Astrocyte of the hippocampus (primary cell): ENCODE measurements at regions not wholly inside any gene's neighbourhood (a gene's known extent, or its start where the extent isn't known, plus 50 kb on each side); places are given as distances from the start of the nearest gene placed in this dataset.
"Not testable (repeated sequence)": the region's sequence is repeated elsewhere in the genome, so short reads cannot be mapped to it uniquely, and the experiment has no call there.

Experiments used
- DNase-seq: peaks from one replicate; pipeline ENCODE4 v3.0.0; 2011; ENCODE audit warnings: low read depth, low spot score

- no peak for DNase-seq
Measured at GRCh38 chr2:41149054-41149453, 697.2 kb upstream of the SLC8A1 start.

- no peak for DNase-seq
Measured at GRCh38 chr2:41151746-41152145, 699.9 kb upstream of the SLC8A1 start.

- no peak for DNase-seq
Measured at GRCh38 chr2:41152318-41152717, 700.4 kb upstream of the SLC8A1 start.

GRCh38 chr2:41160439-41160838 lies 708.5 kb upstream of the SLC8A1 start:
- DNase-seq, result no peak

GRCh38 chr2:41167014-41167413 lies 715.1 kb upstream of the SLC8A1 start:
- DNase-seq, result no peak

GRCh38 chr2:41169744-41170143 lies 717.9 kb upstream of the SLC8A1 start:
- no peak for DNase-seq

GRCh38 chr2:41170589-41170988 lies 718.7 kb upstream of the SLC8A1 start:
- no peak for DNase-seq

- no peak for DNase-seq
Measured at GRCh38 chr2:41180387-41180786, 728.5 kb upstream of the SLC8A1 start.

GRCh38 chr2:41182961-41183360 lies 731.1 kb upstream of the SLC8A1 start:
- no peak for DNase-seq

GRCh38 chr2:41187376-41188122 lies 735.7 kb upstream of the SLC8A1 start:
- no peak for DNase-seq

- peak; percentile 62 for DNase-seq
Measured at GRCh38 chr2:41194230-41194629, 742.3 kb upstream of the SLC8A1 start.

- peak; percentile 16 for DNase-seq
Measured at GRCh38 chr2:41197781-41198180, 745.9 kb upstream of the SLC8A1 start.

GRCh38 chr2:41199334-41199733 lies 747.4 kb upstream of the SLC8A1 start:
- DNase-seq, result no peak

- no peak for DNase-seq
Measured at GRCh38 chr2:41204315-41204714, 752.4 kb upstream of the SLC8A1 start.

GRCh38 chr2:41206004-41206403 lies 754.1 kb upstream of the SLC8A1 start:
- DNase-seq, result no peak

- DNase-seq, result no peak
Measured at GRCh38 chr2:41207578-41207977, 755.7 kb upstream of the SLC8A1 start.

- DNase-seq, result not testable (repeated sequence)
Measured at GRCh38 chr2:41210030-41210429, 758.1 kb upstream of the SLC8A1 start.

- no peak for DNase-seq
Measured at GRCh38 chr2:41216978-41217377, 765.1 kb upstream of the SLC8A1 start.

GRCh38 chr2:41222593-41222992 lies 770.7 kb upstream of the SLC8A1 start:
- DNase-seq, result no peak

GRCh38 chr2:41234093-41234492 lies 782.2 kb upstream of the SLC8A1 start:
- DNase-seq, result no peak

GRCh38 chr2:41241325-41242000 lies 789.6 kb upstream of the SLC8A1 start:
- no peak for DNase-seq

- no peak for DNase-seq
Measured at GRCh38 chr2:41242001-41242331, 790.1 kb upstream of the SLC8A1 start.

GRCh38 chr2:41267929-41268659 lies 779.7 kb upstream of the PKDCC start:
- no peak for DNase-seq
